SK-MEL-5 (cell line): ENCODE measurements at regions not wholly inside any gene's neighbourhood (a gene's known extent, or its start where the extent isn't known, plus 50 kb on each side); places are given as distances from the start of the nearest gene placed in this dataset.

ENCODE experiments used
- DNase-seq: peaks from one replicate; pipeline ENCODE4 v3.0.0-alpha.2; 2016; ENCODE audit warnings: low read depth, low spot score
- in situ Hi-C: cut with HindIII; loops from 2 replicates; pipeline ENCODE4 v1.10.0; 2016; ENCODE audit warnings: low sequenced_read_pairs, high pct_unique_total_duplicates, low pct_unique_long_range_greater_than_20kb

DNA sequence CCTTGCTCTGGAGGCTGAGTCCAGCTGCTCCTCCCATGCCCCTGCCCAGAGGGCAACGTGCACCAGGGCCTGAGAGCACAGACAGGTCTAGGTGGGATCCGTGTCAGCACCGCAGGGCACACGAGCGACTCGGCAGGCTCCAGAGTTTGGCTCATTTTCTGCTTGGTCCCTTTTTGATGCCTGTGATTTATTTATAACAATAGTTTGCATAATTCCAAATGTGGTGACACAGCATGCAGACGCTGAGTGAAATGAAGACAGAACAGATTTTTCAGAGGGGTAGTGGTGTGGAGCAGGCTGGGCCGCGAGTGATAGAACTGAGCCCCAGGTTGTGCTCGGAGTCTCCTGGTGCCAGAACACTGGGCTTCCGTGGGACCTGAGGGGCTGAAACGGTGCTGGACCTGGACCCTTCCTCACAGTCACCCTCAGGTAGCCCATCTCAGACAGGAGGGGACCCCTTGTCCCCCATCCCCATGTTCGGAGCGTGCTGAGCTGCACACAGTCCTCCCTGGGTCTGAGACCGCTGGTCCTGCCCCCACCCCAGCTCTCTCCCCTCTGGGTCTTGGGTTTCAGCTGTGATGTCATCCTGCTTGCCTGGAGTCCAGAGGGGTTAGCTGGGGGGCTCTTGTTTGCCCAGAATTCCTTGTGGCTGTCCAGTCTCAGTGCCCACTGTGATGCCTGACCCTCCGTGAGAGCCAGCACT is 95.9 kb downstream of the METRNL start:
- in situ Hi-C loops, result no loop called here
- no peak for DNase-seq

- in situ Hi-C loops, result no loop called here
- DNase-seq, result no peak
Measured at GRCh38 chr17:83175822-83176622, 96.6 kb downstream of the METRNL start.

DNA sequence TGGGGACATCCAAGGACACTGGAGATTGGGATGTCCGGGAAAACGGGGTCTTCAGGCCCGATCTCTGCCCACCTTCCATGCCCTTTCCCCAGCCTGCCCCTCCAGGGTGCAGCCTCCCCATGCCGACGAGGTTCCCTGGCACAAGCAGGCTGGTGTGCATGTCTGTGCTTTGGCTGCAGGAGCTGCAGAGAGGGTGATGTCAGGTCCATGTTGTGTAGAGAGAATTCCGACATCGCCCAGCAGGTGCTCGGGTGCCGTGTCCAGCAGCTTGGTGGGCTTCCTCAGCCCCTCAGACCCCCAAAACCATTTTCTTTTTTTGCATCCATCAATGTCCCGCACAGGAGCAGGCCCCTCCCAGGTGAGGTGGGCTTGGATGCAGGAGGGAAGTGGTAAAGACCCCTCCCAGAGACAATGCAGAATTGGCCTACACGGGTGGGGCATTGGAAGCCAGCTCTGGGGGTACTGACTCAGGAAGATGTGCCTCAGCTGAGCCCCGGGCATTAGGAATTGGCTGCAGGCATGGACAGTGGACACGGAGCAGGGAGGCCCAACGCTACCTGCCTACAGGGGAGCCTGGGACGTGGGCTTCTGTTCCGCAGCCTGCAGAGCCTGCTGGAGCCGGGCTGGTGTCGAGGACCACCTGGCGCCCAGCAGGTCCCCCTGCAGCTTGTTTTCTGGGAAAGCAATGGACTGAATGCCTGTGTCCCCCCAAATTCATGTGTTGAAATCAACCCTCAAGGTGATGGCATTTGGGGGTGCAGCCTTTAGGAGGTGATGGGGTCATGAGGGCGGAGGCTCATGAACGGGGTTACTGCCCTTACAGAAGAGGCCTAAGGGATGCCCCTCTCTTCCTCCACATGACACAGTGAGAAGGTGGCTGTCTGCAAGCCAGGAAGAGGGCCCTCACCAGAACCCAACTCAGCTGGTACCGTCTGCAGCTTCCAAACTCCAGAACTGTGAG is 97.5 kb downstream of the METRNL start:
- DNase-seq, result no peak
- in situ Hi-C loops, result no loop called here

GRCh38 chr17:83177611-83178532 is 98.5 kb downstream of the METRNL start:
- in situ Hi-C loops, result no loop called here
- DNase-seq, result no peak

- in situ Hi-C loops, result no loop called here
- DNase-seq, result no peak
Measured at GRCh38 chr17:83178533-83179304, 99.3 kb downstream of the METRNL start.

DNA sequence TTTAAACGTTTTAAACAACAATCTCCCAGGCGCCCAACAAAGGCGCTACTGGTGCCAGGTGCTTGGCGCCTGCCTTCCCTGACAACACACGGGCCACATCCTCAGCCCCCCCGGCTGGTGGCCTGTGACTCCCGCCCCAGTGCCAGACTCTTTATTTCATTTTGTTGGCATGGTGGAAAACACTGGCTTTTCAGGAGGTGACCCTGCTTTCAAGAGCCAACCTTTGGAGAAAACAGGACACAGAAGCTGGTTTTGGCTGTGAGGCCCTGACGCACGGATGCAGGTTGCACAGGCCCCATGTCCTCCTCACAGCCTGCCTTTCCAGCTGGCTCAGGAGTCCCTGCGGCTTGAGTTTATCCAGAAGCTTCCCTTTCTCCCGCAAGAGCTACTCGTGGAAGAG is 100.0 kb downstream of the METRNL start:
- in situ Hi-C loops, result no loop called here
- DNase-seq, result no peak

GRCh38 chr17:83179811-83180210 is 100.4 kb downstream of the METRNL start:
- no peak for DNase-seq
- in situ Hi-C loops, result no loop called here

GRCh38 chr17:83180264-83180995 is 101.0 kb downstream of the METRNL start:
- DNase-seq, result no peak
- in situ Hi-C loops, result no loop called here

GRCh38 chr17:83180996-83181481 is 101.6 kb downstream of the METRNL start:
- in situ Hi-C loops, result no loop called here
- no peak for DNase-seq

- no peak for DNase-seq
- in situ Hi-C loops, result no loop called here
Measured at GRCh38 chr17:83181991-83182619, 102.7 kb downstream of the METRNL start.

- in situ Hi-C loops, result no loop called here
- DNase-seq, result no peak
Measured at GRCh38 chr17:83182620-83183101, 103.3 kb downstream of the METRNL start.

- in situ Hi-C loops, result no loop called here
- no peak for DNase-seq
Measured at GRCh38 chr17:83183145-83183948, 103.9 kb downstream of the METRNL start.

DNA sequence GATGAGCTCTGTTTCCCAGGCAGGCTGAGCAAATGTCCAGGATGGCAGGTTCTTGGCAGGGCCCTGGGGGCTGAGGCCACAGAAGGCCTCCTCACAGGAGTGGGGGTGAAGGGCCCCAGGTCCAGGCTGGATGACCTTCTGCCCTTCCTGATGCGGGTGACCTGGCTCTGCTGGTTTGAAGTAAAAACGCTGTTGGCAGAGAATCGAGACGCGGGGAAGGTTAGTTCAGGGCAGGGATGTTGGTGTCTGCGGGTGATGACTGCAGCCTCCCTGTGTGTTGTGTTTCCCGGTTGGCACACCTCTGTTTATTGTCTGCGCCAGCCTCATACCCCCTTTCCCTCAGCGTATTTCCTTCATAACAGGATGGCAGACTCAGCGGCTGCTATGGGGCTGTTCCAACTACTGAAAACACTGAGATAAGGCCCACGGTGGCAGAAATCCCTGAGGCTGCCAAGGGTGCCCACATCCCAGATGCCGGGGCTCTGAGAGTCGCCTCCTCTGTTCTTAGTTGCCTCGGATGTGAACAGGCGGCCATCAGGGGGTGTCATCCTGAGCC is 104.6 kb downstream of the METRNL start:
- in situ Hi-C loops, result no loop called here
- DNase-seq, result no peak
